ENCODE measurements at regions not wholly inside any gene's neighbourhood (a gene's known extent, or its start where the extent isn't known, plus 50 kb on each side); places are given as distances from the start of the nearest gene placed in this dataset.

DNA sequence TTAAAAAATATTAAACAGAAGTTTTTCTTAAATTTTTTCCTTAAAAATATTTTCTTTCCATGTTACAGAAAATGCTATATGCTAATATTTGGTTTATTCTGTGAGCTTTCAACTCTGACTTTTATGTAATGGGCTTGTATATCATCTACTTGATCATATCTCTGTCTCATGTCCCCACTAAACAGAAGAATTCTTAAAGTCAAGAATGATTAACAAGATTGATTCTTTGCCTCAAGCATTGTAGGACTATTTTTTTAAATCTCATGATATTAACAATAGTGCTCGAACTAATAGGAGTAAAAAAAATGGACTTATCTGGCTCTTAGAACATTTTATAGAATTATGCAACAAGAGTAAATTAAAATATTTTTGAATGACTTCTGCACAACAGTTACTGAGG lies 206.3 kb downstream of the C12orf50 start:
- TF ChIP-seq, protein P1, sequence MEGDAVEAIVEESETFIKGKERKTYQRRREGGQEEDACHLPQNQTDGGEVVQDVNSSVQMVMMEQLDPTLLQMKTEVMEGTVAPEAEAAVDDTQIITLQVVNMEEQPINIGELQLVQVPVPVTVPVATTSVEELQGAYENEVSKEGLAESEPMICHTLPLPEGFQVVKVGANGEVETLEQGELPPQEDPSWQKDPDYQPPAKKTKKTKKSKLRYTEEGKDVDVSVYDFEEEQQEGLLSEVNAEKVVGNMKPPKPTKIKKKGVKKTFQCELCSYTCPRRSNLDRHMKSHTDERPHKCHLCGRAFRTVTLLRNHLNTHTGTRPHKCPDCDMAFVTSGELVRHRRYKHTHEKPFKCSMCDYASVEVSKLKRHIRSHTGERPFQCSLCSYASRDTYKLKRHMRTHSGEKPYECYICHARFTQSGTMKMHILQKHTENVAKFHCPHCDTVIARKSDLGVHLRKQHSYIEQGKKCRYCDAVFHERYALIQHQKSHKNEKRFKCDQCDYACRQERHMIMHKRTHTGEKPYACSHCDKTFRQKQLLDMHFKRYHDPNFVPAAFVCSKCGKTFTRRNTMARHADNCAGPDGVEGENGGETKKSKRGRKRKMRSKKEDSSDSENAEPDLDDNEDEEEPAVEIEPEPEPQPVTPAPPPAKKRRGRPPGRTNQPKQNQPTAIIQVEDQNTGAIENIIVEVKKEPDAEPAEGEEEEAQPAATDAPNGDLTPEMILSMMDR (optimal IDR thresholded peaks at IDR 0.05 in 1 of 3, IDR thresholded peaks at IDR 0.05 in 1 of 3, conservative IDR thresholded peaks at IDR 0.05 in 1 of 3; ENCODE audit: extremely low read depth in 1 of 3, insufficient read depth in 2 of 3, low read length in 3 of 3): no peak
- no peak for TF ChIP-seq EZH2 (IDR thresholded peaks at IDR 0.05; ENCODE audit: low read length)

Measured in keratinocyte (primary cell).